Endodermal cell (in vitro differentiated cells): ENCODE measurements at regions not wholly inside any gene's neighbourhood (a gene's known extent, or its start where the extent isn't known, plus 50 kb on each side); places are given as distances from the start of the nearest gene placed in this dataset.
A peak's percentile ranks its signal among the peaks of the same experiment; 100 is the strongest.

Source experiments
- DNase-seq: peaks from one replicate; pipeline ENCODE4 v3.0.0-alpha.2; 2017
- H3K27ac ChIP-seq: 2 replicates; pipeline ENCODE4 v1.5.1; 2013; ENCODE audit warnings: mild to moderate bottlenecking, low read depth, low read length, moderate library complexity
- H3K27me3 ChIP-seq: 2 replicates; pipeline ENCODE4 v1.6.1; 2013; ENCODE audit warnings: mild to moderate bottlenecking, low read length, moderate library complexity; ENCODE audit not compliant: insufficient read depth, control insufficient read depth, poor library complexity, severe bottlenecking
- H3K36me3 ChIP-seq: 2 replicates; pipeline ENCODE4 v1.7.0; 2013; ENCODE audit warnings: mild to moderate bottlenecking, low read length, moderate library complexity; ENCODE audit not compliant: control insufficient read depth, insufficient read depth
- H3K4me1 ChIP-seq: one replicate; pipeline ENCODE4 v1.7.0; 2013; ENCODE audit warnings: low read length; ENCODE audit not compliant: control insufficient read depth, insufficient read depth
- H3K4me3 ChIP-seq: 2 replicates; pipeline ENCODE4 v1.5.1; 2013; ENCODE audit warnings: mild to moderate bottlenecking, low read length, moderate library complexity
- H3K9ac ChIP-seq: 2 replicates; pipeline ENCODE4 v1.6.1; 2013; ENCODE audit warnings: mild to moderate bottlenecking, low read length, moderate library complexity; ENCODE audit not compliant: poor library complexity, severe bottlenecking; ENCODE audit errors: extremely low read depth
- H3K9me3 ChIP-seq: 2 replicates; pipeline ENCODE4 v1.6.1; 2013; ENCODE audit warnings: mild to moderate bottlenecking, low read length, moderate library complexity; ENCODE audit not compliant: control insufficient read depth
- H3K27ac Mint-ChIP-seq: 2 replicates; pipeline ENCODE4 v1.8.0; 2020; ENCODE audit warnings: mixed read lengths
- H3K27me3 Mint-ChIP-seq: 2 replicates; pipeline ENCODE4 v1.8.0; 2021; ENCODE audit warnings: mild to moderate bottlenecking, mixed read lengths; ENCODE audit not compliant: insufficient read depth
- H3K36me3 Mint-ChIP-seq: 2 replicates; pipeline ENCODE4 v1.8.0; 2020; ENCODE audit warnings: low read depth, mixed read lengths
- H3K4me1 Mint-ChIP-seq: 2 replicates; pipeline ENCODE4 v1.8.0; 2020; ENCODE audit warnings: mixed read lengths
- H3K4me3 Mint-ChIP-seq: 2 replicates; pipeline ENCODE4 v1.8.0; 2020; ENCODE audit warnings: mild to moderate bottlenecking, moderate library complexity, mixed read lengths
- H3K9me3 Mint-ChIP-seq: 2 replicates; pipeline ENCODE4 v1.8.0; 2020; ENCODE audit warnings: mild to moderate bottlenecking, mixed read lengths
- WGBS, 2 experiments: methylation state at CpG; one replicate each; pipeline versions ENCODE4 v1.1.5 to v1.1.7; 2013; ENCODE audit warnings: missing lambda C conversion rate in 2 of 2, mixed read lengths in 1 of 2; ENCODE audit not compliant: insufficient coverage in 1 of 2, insufficient read length in 1 of 2; 5-methylcytosine and 5-hydroxymethylcytosine counted together
- TF ChIP-seq, protein P1 (sequence below): fragments of 200-600 bp; sonication (generic); conservative IDR thresholded peaks from 2 replicates; pipeline ENCODE4 v1.5.0; 2021; ENCODE audit warnings: antibody characterized with exemption, mild to moderate bottlenecking

DNA sequence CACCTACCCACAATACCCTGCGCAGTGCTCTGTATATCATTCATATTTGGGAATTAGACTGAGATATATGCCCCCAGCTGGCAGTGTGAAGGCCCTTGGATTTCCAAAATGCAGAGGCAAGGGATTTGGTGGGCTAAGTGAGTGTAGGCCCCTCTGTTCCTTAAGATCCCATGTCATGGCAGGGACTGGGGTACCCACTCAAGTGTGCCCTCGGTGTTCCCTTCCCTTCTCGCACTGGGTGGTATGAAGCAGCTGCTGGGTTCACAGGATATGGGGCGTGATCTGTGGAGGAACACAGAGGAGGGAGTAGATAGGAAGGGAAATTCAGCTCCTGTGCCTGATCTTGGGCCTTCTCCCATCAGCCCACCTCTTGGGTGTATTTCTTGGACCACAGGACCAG, 63.1 kb upstream of the VASH1 start:
- Mint-ChIP-seq H3K27me3 (peaks cover 3% of the 10 kb centered on the region), H3K36me3 (no peaks in the 10 kb centered on the region), H3K4me1 (peaks cover 25% of the 10 kb centered on the region), H3K27ac (no peak overlapping the region), H3K9me3 (no peaks in the 10 kb centered on the region), H3K4me3 (no peak overlapping the region)
- Histone ChIP-seq H3K9me3 (no peaks in the 10 kb centered on the region), H3K27me3 (no peaks in the 10 kb centered on the region), H3K9ac (no peak overlapping the region), H3K36me3 (no peaks in the 10 kb centered on the region), H3K4me1 (peaks cover 16% of the 10 kb centered on the region), H3K27ac (no peak overlapping the region), H3K4me3 (no peak overlapping the region)
- TF ChIP-seq, protein P1, sequence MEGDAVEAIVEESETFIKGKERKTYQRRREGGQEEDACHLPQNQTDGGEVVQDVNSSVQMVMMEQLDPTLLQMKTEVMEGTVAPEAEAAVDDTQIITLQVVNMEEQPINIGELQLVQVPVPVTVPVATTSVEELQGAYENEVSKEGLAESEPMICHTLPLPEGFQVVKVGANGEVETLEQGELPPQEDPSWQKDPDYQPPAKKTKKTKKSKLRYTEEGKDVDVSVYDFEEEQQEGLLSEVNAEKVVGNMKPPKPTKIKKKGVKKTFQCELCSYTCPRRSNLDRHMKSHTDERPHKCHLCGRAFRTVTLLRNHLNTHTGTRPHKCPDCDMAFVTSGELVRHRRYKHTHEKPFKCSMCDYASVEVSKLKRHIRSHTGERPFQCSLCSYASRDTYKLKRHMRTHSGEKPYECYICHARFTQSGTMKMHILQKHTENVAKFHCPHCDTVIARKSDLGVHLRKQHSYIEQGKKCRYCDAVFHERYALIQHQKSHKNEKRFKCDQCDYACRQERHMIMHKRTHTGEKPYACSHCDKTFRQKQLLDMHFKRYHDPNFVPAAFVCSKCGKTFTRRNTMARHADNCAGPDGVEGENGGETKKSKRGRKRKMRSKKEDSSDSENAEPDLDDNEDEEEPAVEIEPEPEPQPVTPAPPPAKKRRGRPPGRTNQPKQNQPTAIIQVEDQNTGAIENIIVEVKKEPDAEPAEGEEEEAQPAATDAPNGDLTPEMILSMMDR, result no peak
- peak; percentile 26 for DNase-seq
- WGBS, 2 experiments, result 90% methylated on average over 4 of the region's 4 CpGs; no CpG with 5 or more reads in 1 of the 2 experiments

- Histone ChIP-seq H3K27me3 (no peaks in the 10 kb centered on the region), H3K4me1 (peaks cover 16% of the 10 kb centered on the region), H3K4me3 (no peak overlapping the region), H3K9ac (no peak overlapping the region), H3K27ac (no peak overlapping the region), H3K9me3 (no peaks in the 10 kb centered on the region), H3K36me3 (no peaks in the 10 kb centered on the region)
- H3K27ac Mint-ChIP-seq, result no peak overlapping the region
- DNase-seq, result no peak
- TF ChIP-seq, protein P1, result no peak
- no peak overlapping the region for H3K4me3 Mint-ChIP-seq
- H3K36me3 Mint-ChIP-seq, result no peaks in the 10 kb centered on the region
- H3K9me3 Mint-ChIP-seq, result no peaks in the 10 kb centered on the region
- H3K4me1 Mint-ChIP-seq, result peaks cover 25% of the 10 kb centered on the region
- H3K27me3 Mint-ChIP-seq, result peaks cover 3% of the 10 kb centered on the region
- 96 to 100% methylated on average over 3 of the region's 3 CpGs for WGBS, 2 experiments
Measured at GRCh38 chr14:76698631-76699030, 62.6 kb upstream of the VASH1 start.

GRCh38 chr14:76699209-76699938, 61.9 kb upstream of the VASH1 start:
- Mint-ChIP-seq H3K9me3 (no peaks in the 10 kb centered on the region), H3K27ac (no peak overlapping the region), H3K36me3 (no peaks in the 10 kb centered on the region), H3K4me1 (peaks cover 24% of the 10 kb centered on the region), H3K4me3 (no peak overlapping the region), H3K27me3 (peaks cover 3% of the 10 kb centered on the region)
- H3K36me3 ChIP-seq, result no peaks in the 10 kb centered on the region
- no peak overlapping the region for H3K27ac ChIP-seq
- TF ChIP-seq, protein P1, result no peak
- peak; percentile 13 for DNase-seq
- H3K27me3 ChIP-seq, result no peaks in the 10 kb centered on the region
- 80 to 89% methylated on average over 3 to 6 of the region's 6 CpGs for WGBS, 2 experiments
- no peaks in the 10 kb centered on the region for H3K9me3 ChIP-seq
- no peak overlapping the region for H3K9ac ChIP-seq
- no peak overlapping the region for H3K4me3 ChIP-seq
- peaks cover 16% of the 10 kb centered on the region for H3K4me1 ChIP-seq
